ENCODE measurements at regions not wholly inside any gene's neighbourhood (a gene's known extent, or its start where the extent isn't known, plus 50 kb on each side); places are given as distances from the start of the nearest gene placed in this dataset.

DNA sequence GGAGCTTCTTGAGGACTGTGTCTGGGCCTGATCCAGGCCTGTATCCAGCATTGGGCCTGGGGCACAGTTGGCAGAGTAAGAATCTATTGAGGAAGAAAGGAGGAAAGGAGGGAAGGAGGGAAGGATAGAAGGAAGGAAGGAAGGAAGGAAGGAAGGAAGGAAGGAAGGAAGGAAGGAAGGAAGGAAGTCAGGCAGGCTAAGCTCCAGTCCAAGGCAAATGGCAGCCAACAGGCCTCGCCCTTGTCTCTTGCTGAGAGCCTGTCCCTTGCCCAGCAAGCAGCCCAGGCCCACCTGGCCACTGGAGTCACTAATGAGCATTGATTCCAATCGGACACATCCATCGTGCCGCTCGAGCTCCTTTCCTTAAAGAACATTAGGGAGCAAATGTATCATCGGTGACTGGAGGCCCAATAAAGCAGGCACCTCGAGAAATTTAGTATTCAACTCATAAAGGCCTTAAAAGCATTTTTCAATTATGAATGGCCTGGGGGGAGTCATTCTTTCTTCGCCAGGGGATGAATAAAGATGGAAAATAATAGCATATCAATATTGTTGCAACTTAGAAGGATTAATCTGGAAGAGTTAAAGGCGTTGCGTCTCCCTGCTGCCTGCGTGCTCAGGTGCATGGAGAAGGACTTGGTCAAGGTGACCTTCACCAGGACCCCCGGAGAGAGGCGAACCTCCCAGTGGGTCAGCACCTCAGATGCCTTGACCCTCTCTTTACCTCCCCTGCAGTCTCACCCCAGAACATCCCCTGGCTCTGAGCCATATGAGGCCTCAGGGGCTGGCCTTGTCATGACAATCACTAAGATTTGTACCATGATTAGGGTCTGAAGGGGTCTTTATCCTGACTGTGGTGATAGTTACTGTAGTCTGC is 144.5 kb upstream of the RUNX3 start:
- ATAC-seq, result no peak
- no peak for TF ChIP-seq ISL1 (CRISPR knock-in tag; IDR thresholded peaks at IDR 0.05)
- no peak for TF ChIP-seq PPARA (CRISPR knock-in tag; IDR thresholded peaks at IDR 0.05; ENCODE audit: borderline replicate concordance)
- TF ChIP-seq, protein P1, sequence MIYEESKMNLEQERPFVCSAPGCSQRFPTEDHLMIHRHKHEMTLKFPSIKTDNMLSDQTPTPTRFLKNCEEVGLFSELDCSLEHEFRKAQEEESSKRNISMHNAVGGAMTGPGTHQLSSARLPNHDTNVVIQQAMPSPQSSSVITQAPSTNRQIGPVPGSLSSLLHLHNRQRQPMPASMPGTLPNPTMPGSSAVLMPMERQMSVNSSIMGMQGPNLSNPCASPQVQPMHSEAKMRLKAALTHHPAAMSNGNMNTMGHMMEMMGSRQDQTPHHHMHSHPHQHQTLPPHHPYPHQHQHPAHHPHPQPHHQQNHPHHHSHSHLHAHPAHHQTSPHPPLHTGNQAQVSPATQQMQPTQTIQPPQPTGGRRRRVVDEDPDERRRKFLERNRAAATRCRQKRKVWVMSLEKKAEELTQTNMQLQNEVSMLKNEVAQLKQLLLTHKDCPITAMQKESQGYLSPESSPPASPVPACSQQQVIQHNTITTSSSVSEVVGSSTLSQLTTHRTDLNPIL (CRISPR knock-in tag; IDR thresholded peaks at IDR 0.05; ENCODE audit: low read depth), result no peak

DNA sequence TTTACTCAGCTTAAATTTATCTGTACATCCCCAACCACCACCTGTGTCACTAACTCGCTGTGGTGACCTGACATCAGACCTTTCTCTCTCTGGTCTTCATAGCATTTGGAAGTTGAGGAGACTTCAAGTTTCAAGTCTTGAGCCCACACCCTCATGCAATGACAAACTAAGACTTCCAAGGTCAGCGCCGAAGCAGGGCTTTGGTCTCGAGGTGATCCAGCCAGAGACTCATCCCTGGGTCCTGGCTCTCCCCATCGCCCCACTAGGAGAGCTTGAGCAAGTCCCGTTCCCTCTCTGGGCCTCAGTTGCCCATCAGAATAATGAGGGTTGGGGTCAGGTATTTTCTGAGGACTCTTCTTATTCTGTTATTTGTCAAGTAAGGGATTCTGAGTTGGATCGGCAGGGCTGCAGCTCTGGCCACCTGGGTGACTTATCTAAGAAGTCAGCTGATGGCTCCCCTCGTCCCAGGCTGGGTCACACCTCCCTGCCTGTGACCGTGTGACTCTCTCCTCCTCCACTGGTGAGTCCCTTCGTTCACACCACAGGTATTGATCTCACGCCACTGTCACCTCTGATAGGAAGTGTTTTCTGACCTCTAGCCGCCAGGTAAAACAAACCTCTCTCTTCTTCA is 143.7 kb upstream of the RUNX3 start:
- TF ChIP-seq, protein P2, sequence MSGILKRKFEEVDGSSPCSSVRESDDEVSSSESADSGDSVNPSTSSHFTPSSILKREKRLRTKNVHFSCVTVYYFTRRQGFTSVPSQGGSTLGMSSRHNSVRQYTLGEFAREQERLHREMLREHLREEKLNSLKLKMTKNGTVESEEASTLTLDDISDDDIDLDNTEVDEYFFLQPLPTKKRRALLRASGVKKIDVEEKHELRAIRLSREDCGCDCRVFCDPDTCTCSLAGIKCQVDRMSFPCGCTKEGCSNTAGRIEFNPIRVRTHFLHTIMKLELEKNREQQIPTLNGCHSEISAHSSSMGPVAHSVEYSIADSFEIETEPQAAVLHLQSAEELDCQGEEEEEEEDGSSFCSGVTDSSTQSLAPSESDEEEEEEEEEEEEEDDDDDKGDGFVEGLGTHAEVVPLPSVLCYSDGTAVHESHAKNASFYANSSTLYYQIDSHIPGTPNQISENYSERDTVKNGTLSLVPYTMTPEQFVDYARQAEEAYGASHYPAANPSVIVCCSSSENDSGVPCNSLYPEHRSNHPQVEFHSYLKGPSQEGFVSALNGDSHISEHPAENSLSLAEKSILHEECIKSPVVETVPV (CRISPR knock-in tag; IDR thresholded peaks at IDR 0.05), result no peak
- TF ChIP-seq PPARA (CRISPR knock-in tag; IDR thresholded peaks at IDR 0.05; ENCODE audit: borderline replicate concordance) (no peak), OSR1 (CRISPR knock-in tag; IDR thresholded peaks at IDR 0.05) (no peak), CSDC2 (CRISPR knock-in tag; IDR thresholded peaks at IDR 0.05) (no peak), RARB (CRISPR knock-in tag; IDR thresholded peaks at IDR 0.05) (no peak)
- no peak for ATAC-seq

DNA sequence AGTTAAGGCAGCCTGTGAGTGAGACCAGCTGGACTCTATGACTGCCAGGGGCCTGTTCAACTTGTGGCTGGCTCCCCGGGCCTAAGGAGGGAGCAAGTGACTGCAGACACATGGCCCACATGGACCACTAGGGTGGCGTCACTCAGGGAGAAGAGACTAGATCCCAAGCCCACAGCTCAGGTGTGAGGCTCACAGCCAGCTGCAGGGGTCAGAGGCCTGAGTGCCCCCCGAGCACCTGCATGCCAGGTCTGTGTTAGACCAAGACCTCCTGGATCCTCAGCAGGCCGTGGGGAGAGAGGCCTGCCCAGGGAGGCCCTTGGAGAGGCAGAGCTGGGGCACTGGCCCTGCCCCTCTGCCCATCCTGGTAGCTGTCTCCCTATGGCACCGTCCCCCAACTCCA is 142.4 kb upstream of the RUNX3 start:
- no peak for ATAC-seq
- no peak for TF ChIP-seq ZNF565 (CRISPR knock-in tag; conservative IDR thresholded peaks at IDR 0.05; ENCODE audit: low read depth)
- TF ChIP-seq ZNF70 (CRISPR knock-in tag; IDR thresholded peaks at IDR 0.05), result no peak
- TF ChIP-seq ISL1 (CRISPR knock-in tag; IDR thresholded peaks at IDR 0.05), result no peak
- no peak for TF ChIP-seq ZC3H10 (CRISPR knock-in tag; IDR thresholded peaks at IDR 0.05)
- no peak for TF ChIP-seq ESRRG (CRISPR knock-in tag; IDR thresholded peaks at IDR 0.05)
- TF ChIP-seq GLIS3 (CRISPR knock-in tag; IDR thresholded peaks at IDR 0.05), result no peak
- TF ChIP-seq RARB (CRISPR knock-in tag; IDR thresholded peaks at IDR 0.05), result no peak
- TF ChIP-seq, protein P1 (CRISPR knock-in tag; IDR thresholded peaks at IDR 0.05; ENCODE audit: low read depth), result no peak
- TF ChIP-seq SNAI2 (CRISPR knock-in tag; IDR thresholded peaks at IDR 0.05), result no peak
- no peak for TF ChIP-seq ZNF8 (CRISPR knock-in tag; IDR thresholded peaks at IDR 0.05)
- no peak for TF ChIP-seq ARNTL (CRISPR knock-in tag; IDR thresholded peaks at IDR 0.05; ENCODE audit: borderline replicate concordance, low read depth)
- TF ChIP-seq ZFP30 (CRISPR knock-in tag; IDR thresholded peaks at IDR 0.05), result no peak
- TF ChIP-seq, protein P2 (CRISPR knock-in tag; IDR thresholded peaks at IDR 0.05), result no peak
- TF ChIP-seq, protein P3, sequence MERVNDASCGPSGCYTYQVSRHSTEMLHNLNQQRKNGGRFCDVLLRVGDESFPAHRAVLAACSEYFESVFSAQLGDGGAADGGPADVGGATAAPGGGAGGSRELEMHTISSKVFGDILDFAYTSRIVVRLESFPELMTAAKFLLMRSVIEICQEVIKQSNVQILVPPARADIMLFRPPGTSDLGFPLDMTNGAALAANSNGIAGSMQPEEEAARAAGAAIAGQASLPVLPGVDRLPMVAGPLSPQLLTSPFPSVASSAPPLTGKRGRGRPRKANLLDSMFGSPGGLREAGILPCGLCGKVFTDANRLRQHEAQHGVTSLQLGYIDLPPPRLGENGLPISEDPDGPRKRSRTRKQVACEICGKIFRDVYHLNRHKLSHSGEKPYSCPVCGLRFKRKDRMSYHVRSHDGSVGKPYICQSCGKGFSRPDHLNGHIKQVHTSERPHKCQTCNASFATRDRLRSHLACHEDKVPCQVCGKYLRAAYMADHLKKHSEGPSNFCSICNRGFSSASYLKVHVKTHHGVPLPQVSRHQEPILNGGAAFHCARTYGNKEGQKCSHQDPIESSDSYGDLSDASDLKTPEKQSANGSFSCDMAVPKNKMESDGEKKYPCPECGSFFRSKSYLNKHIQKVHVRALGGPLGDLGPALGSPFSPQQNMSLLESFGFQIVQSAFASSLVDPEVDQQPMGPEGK (CRISPR knock-in tag; IDR thresholded peaks at IDR 0.05; ENCODE audit: borderline replicate concordance), result no peak
- TF ChIP-seq TOX (CRISPR knock-in tag; IDR thresholded peaks at IDR 0.05; ENCODE audit: borderline replicate concordance), result no peak
- no peak for TF ChIP-seq CSDC2 (CRISPR knock-in tag; IDR thresholded peaks at IDR 0.05)

DNA sequence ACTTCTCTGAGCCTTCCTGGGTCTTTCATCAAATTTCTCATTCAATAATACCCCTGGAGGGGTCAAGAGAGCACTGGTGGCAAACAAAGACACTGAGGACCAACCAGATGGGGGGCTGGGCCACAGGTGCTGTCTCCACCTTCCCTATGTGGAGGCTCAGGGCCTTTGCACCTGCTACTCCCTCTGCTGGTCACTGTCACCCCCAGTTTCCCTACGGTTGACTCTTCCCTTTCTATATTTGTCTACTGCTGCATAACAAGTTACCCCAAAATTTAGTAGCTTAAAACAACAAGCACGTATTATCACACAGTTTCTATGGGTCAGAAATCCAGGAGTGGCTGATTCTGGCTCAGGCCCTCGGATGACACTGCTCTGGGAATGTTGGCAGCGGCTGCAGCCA is 138.8 kb upstream of the RUNX3 start:
- TF ChIP-seq PPARA (CRISPR knock-in tag; IDR thresholded peaks at IDR 0.05; ENCODE audit: borderline replicate concordance), result no peak
- no peak for TF ChIP-seq ZNF70 (CRISPR knock-in tag; IDR thresholded peaks at IDR 0.05)
- no peak for TF ChIP-seq ISL1 (CRISPR knock-in tag; IDR thresholded peaks at IDR 0.05)
- TF ChIP-seq, protein P4, sequence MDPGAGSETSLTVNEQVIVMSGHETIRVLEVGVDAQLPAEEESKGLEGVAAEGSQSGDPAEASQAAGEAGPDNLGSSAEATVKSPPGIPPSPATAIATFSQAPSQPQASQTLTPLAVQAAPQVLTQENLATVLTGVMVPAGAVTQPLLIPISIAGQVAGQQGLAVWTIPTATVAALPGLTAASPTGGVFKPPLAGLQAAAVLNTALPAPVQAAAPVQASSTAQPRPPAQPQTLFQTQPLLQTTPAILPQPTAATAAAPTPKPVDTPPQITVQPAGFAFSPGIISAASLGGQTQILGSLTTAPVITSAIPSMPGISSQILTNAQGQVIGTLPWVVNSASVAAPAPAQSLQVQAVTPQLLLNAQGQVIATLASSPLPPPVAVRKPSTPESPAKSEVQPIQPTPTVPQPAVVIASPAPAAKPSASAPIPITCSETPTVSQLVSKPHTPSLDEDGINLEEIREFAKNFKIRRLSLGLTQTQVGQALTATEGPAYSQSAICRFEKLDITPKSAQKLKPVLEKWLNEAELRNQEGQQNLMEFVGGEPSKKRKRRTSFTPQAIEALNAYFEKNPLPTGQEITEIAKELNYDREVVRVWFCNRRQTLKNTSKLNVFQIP (CRISPR knock-in tag; IDR thresholded peaks at IDR 0.05; ENCODE audit: borderline replicate concordance, low read depth), result no peak
- no peak for TF ChIP-seq ARNTL (CRISPR knock-in tag; IDR thresholded peaks at IDR 0.05; ENCODE audit: borderline replicate concordance, low read depth)
- ATAC-seq, result no peak
